PFSK-1 (cell line): ENCODE measurements at regions not wholly inside any gene's neighbourhood (a gene's known extent, or its start where the extent isn't known, plus 50 kb on each side); places are given as distances from the start of the nearest gene placed in this dataset.

Experiments used
- FOXP2 ChIP-seq: optimal IDR thresholded peaks from 2 replicates; pipeline ENCODE3; 2011; ENCODE audit warnings: borderline replicate concordance, control low read depth, inconsistent platforms; ENCODE audit not compliant: insufficient read depth; ENCODE audit errors: extremely low read length, extremely low read depth
- POLR2AphosphoS5 ChIP-seq: IDR thresholded peaks from 2 replicates; pipeline ENCODE4 v1.6.1; 2012; ENCODE audit warnings: low read depth, mild to moderate bottlenecking, control low read depth, low read length, moderate library complexity
- SIN3A ChIP-seq: IDR thresholded peaks from 2 replicates; pipeline ENCODE4 v1.6.1; 2012; ENCODE audit warnings: mild to moderate bottlenecking, low read length, moderate library complexity, borderline replicate concordance; ENCODE audit not compliant: insufficient read depth
- TAF1 ChIP-seq: IDR thresholded peaks from 2 replicates; pipeline ENCODE4 v1.6.1; 2012; ENCODE audit warnings: low read length, control low read depth, borderline replicate concordance; ENCODE audit not compliant: insufficient read depth
- TF ChIP-seq, protein P1 (sequence below), 2 experiments: IDR thresholded peaks; 2 replicates each; pipeline versions ENCODE4 v1.6.1 to v1.8.0; 2011 to 2012; ENCODE audit warnings: low read depth in 2 of 2, low read length in 2 of 2, control low read depth in 1 of 2, inconsistent platforms in 1 of 2, mild to moderate bottlenecking in 1 of 2, moderate library complexity in 1 of 2; ENCODE audit not compliant: insufficient read depth in 1 of 2

DNA sequence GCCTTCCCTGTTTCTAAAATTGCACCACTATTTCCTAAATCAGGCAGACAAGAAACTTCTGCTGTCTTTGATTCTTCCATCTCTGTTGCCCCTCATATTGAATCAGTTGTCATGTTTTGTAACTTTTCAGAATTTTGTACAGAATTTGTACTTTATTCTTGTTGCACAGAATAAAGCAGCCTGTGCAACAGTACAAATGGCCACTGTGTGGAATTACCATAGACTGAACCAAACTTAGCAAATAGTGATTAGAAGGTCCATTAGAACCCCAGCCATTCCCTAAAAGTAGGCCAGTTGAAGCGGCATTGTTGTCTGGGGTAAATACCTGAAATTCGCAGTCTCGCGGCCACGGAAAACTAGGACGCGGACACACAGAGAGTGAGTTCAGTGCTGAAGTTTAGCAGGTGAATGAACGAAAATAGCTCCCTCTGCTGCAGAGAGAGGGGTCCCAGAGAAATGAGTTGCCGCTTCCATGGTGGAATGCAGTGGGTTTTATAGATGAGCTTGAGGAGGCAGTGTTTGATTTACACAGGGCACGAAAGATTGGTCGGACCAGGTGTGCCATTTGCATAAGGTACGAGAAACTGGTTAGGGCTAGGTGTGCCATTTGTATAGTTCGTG is 71.8 kb downstream of the C4orf33 start:
- TF ChIP-seq SIN3A: no peak
- TF ChIP-seq FOXP2: no peak
- TF ChIP-seq POLR2AphosphoS5: no peak
- TF ChIP-seq, protein P1, sequence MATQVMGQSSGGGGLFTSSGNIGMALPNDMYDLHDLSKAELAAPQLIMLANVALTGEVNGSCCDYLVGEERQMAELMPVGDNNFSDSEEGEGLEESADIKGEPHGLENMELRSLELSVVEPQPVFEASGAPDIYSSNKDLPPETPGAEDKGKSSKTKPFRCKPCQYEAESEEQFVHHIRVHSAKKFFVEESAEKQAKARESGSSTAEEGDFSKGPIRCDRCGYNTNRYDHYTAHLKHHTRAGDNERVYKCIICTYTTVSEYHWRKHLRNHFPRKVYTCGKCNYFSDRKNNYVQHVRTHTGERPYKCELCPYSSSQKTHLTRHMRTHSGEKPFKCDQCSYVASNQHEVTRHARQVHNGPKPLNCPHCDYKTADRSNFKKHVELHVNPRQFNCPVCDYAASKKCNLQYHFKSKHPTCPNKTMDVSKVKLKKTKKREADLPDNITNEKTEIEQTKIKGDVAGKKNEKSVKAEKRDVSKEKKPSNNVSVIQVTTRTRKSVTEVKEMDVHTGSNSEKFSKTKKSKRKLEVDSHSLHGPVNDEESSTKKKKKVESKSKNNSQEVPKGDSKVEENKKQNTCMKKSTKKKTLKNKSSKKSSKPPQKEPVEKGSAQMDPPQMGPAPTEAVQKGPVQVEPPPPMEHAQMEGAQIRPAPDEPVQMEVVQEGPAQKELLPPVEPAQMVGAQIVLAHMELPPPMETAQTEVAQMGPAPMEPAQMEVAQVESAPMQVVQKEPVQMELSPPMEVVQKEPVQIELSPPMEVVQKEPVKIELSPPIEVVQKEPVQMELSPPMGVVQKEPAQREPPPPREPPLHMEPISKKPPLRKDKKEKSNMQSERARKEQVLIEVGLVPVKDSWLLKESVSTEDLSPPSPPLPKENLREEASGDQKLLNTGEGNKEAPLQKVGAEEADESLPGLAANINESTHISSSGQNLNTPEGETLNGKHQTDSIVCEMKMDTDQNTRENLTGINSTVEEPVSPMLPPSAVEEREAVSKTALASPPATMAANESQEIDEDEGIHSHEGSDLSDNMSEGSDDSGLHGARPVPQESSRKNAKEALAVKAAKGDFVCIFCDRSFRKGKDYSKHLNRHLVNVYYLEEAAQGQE (IDR thresholded peaks at IDR 0.05; ENCODE audit: insufficient read depth in 1 of 2, low read depth in 2 of 2, low read length in 2 of 2): no peak
- no peak for TF ChIP-seq TAF1

DNA sequence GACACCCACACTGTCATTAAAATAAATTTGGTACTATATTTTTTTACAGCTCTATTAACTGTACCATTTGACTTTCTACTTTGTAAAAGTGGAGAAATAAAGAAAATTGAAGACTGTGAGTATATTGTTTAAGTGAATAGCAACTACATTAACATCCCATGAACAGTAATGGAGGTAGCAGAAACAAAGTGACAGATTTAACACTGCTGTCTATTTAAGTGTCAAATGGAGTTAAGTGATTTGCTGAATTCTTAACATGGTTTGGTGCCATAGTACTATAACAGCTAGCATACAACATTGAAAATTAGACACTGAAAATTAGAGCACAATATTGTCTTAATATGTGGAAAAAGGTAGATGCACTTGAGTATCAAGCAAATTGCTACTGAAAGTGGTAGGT is 76.2 kb downstream of the C4orf33 start:
- TF ChIP-seq POLR2AphosphoS5: no peak
- no peak for TF ChIP-seq FOXP2
- TF ChIP-seq, protein P1 (IDR thresholded peaks at IDR 0.05; ENCODE audit: insufficient read depth in 1 of 2, low read depth in 2 of 2, low read length in 2 of 2): no peak
- TF ChIP-seq TAF1: no peak
- no peak for TF ChIP-seq SIN3A

DNA sequence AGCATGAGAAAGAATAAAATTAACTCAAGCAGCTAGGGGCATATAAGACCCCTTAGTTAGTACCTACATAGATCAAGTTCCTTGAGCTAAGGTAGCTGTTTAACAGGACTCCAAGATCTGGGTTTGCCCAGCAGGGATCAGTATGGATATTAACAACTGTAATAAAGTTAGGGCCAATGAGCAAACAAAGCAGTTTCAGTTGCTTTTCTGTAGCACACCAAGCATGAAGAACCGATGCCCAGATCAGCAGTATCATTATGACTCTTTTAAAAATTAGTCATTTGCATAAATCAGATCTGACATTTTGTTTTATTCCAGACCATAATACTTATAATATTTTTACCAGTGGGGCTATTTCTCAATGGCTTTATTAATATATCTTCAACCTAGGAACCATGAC is 80.9 kb downstream of the C4orf33 start:
- no peak for TF ChIP-seq POLR2AphosphoS5
- TF ChIP-seq, protein P1 (IDR thresholded peaks at IDR 0.05; ENCODE audit: insufficient read depth in 1 of 2, low read depth in 2 of 2, low read length in 2 of 2): no peak
- TF ChIP-seq FOXP2: no peak
- no peak for TF ChIP-seq TAF1
- no peak for TF ChIP-seq SIN3A

DNA sequence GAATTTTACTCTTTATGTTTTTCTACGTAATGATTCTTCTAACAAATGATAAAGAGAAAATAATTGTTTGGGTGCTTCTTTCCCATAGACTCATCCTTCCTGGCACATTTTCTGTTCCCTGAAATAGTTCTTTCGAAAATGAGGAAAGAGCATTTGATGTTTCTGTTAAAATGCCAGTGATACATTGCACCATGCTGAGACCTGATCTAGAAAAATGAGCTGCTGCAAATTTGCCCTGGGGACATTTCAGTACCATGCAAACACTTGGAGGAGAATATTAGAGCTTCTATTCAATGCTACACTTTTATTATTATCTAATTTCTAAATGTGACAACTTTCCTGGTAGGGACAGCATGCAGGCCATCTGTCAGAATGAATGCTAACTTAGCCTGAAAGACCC is 83.3 kb downstream of the C4orf33 start:
- TF ChIP-seq, protein P1 (IDR thresholded peaks at IDR 0.05; ENCODE audit: insufficient read depth in 1 of 2, low read depth in 2 of 2, low read length in 2 of 2): no peak
- TF ChIP-seq FOXP2 (no peak), SIN3A (no peak), POLR2AphosphoS5 (no peak), TAF1 (no peak)
